ENCODE measurements at regions not wholly inside any gene's neighbourhood (a gene's known extent, or its start where the extent isn't known, plus 50 kb on each side); places are given as distances from the start of the nearest gene placed in this dataset.

GRCh38 chrX:20664131-20664530 lies 397.4 kb upstream of the RPS6KA3 start:
- DNase-seq, result no peak
- Mint-ChIP-seq H3K4me3 (ENCODE audit: unreplicated experiment) (no peak overlapping the region), H3K27me3 (ENCODE audit: unreplicated experiment) (no peaks in the 10 kb centered on the region), H3K9me3 (ENCODE audit: unreplicated experiment) (no peaks in the 10 kb centered on the region), H3K36me3 (ENCODE audit: unreplicated experiment) (no peaks in the 10 kb centered on the region), H3K4me1 (ENCODE audit: low read depth, unreplicated experiment) (no peaks in the 10 kb centered on the region), H3K27ac (ENCODE audit: unreplicated experiment) (no peak overlapping the region)
- TF ChIP-seq CTCF (IDR thresholded peaks at IDR 0.05; ENCODE audit: partially characterized antibody, unreplicated experiment), result no peak

DNA sequence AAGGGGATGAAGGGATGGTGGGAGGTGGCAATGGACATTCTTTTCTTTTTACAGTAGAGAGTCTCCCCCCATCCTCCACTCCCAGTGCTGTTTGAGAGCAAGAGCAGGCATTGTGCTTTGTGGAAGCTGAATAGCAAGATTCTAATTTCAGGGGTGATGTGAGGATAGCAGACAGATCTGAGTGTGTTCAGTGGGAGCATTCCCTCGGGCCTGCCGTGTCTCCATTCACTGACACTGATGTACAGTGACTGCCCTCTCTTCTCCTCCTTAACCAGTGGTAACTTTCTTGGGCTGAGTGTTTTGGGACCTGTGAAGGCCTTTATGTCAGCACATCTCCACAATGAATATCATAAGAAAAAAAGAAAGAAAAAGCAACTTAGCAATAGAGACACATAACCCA lies 396.6 kb upstream of the RPS6KA3 start:
- no peak overlapping the region for H3K4me3 Mint-ChIP-seq (ENCODE audit: unreplicated experiment)
- no peak overlapping the region for H3K27ac Mint-ChIP-seq (ENCODE audit: unreplicated experiment)
- H3K27me3 Mint-ChIP-seq (ENCODE audit: unreplicated experiment), result no peaks in the 10 kb centered on the region
- H3K9me3 Mint-ChIP-seq (ENCODE audit: unreplicated experiment), result no peaks in the 10 kb centered on the region
- no peak for TF ChIP-seq CTCF (IDR thresholded peaks at IDR 0.05; ENCODE audit: partially characterized antibody, unreplicated experiment)
- H3K4me1 Mint-ChIP-seq (ENCODE audit: low read depth, unreplicated experiment), result no peaks in the 10 kb centered on the region
- H3K36me3 Mint-ChIP-seq (ENCODE audit: unreplicated experiment), result no peaks in the 10 kb centered on the region
- DNase-seq, result peak; percentile 15

DNA sequence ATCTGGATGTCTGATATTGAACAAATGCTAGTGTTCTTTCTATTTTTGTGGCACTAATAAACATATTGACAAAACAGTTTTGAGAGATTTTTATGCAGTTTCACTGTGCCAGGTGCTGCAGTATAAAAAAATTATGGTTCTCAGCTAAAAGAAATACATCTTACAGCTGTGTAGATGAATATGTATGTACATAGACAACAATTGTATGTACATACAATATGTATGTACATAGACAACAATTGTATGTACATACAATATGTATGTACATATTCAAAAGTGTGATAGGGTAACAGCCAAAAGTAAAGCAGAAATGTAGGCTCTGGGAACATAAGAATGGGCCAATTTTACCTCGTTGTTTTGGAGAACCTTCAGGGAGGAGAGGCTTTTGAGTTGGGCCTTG lies 390.0 kb upstream of the RPS6KA3 start:
- H3K27me3 Mint-ChIP-seq (ENCODE audit: unreplicated experiment), result no peaks in the 10 kb centered on the region
- H3K36me3 Mint-ChIP-seq (ENCODE audit: unreplicated experiment), result no peaks in the 10 kb centered on the region
- H3K4me1 Mint-ChIP-seq (ENCODE audit: low read depth, unreplicated experiment), result no peaks in the 10 kb centered on the region
- TF ChIP-seq CTCF (IDR thresholded peaks at IDR 0.05; ENCODE audit: partially characterized antibody, unreplicated experiment), result no peak
- H3K27ac Mint-ChIP-seq (ENCODE audit: unreplicated experiment), result no peak overlapping the region
- no peaks in the 10 kb centered on the region for H3K9me3 Mint-ChIP-seq (ENCODE audit: unreplicated experiment)
- DNase-seq, result no peak
- H3K4me3 Mint-ChIP-seq (ENCODE audit: unreplicated experiment), result no peak overlapping the region

- H3K4me3 Mint-ChIP-seq (ENCODE audit: unreplicated experiment), result no peak overlapping the region
- H3K4me1 Mint-ChIP-seq (ENCODE audit: low read depth, unreplicated experiment), result no peaks in the 10 kb centered on the region
- TF ChIP-seq CTCF (IDR thresholded peaks at IDR 0.05; ENCODE audit: partially characterized antibody, unreplicated experiment), result no peak
- H3K36me3 Mint-ChIP-seq (ENCODE audit: unreplicated experiment), result no peaks in the 10 kb centered on the region
- DNase-seq, result no peak
- H3K27me3 Mint-ChIP-seq (ENCODE audit: unreplicated experiment), result no peaks in the 10 kb centered on the region
- no peaks in the 10 kb centered on the region for H3K9me3 Mint-ChIP-seq (ENCODE audit: unreplicated experiment)
- no peak overlapping the region for H3K27ac Mint-ChIP-seq (ENCODE audit: unreplicated experiment)
These were observed 387.9 kb upstream of the RPS6KA3 start for GRCh38 chrX:20654596-20655106.

GRCh38 chrX:20653070-20653469 lies 386.4 kb upstream of the RPS6KA3 start:
- no peaks in the 10 kb centered on the region for H3K9me3 Mint-ChIP-seq (ENCODE audit: unreplicated experiment)
- no peak for DNase-seq
- no peaks in the 10 kb centered on the region for H3K27me3 Mint-ChIP-seq (ENCODE audit: unreplicated experiment)
- H3K4me1 Mint-ChIP-seq (ENCODE audit: low read depth, unreplicated experiment), result no peaks in the 10 kb centered on the region
- H3K27ac Mint-ChIP-seq (ENCODE audit: unreplicated experiment), result no peak overlapping the region
- no peaks in the 10 kb centered on the region for H3K36me3 Mint-ChIP-seq (ENCODE audit: unreplicated experiment)
- TF ChIP-seq CTCF (IDR thresholded peaks at IDR 0.05; ENCODE audit: partially characterized antibody, unreplicated experiment), result no peak
- H3K4me3 Mint-ChIP-seq (ENCODE audit: unreplicated experiment), result no peak overlapping the region
